H1 (cell line): ENCODE measurements at regions not wholly inside any gene's neighbourhood (a gene's known extent, or its start where the extent isn't known, plus 50 kb on each side); places are given as distances from the start of the nearest gene placed in this dataset.
A peak's percentile ranks its signal among the peaks of the same experiment; 100 is the strongest.

Source experiments
- CTCF ChIA-PET: fragments of 300-600 bp; sonication (Branson Sonifier 250); formaldehyde crosslinking; loops from one replicate; lab custom pipeline; 2021; ENCODE audit not compliant: partially characterized antibody; lab: Charles Lee
- POLR2A ChIA-PET: fragments of 300-600 bp; sonication (Branson Sonifier 250); formaldehyde crosslinking; loops from one replicate; lab custom pipeline; 2021; ENCODE audit warnings: inconsistent platforms; ENCODE audit not compliant: partially characterized antibody; lab: Charles Lee
- DNase-seq, 2 experiments: peaks; one replicate each; pipeline versions ENCODE4 v3.0.0 to v3.0.0-alpha.2; 2010 to 2022; ENCODE audit warnings: low spot score in 2 of 2, low read depth in 1 of 2, mixed read lengths in 1 of 2
- FAIRE-seq: peaks from 2 replicates; lab custom pipeline; 2011; peaks lifted over from hg19 to GRCh38; lab: Jason Lieb, UNC
- H2AFZ ChIP-seq: 2 replicates; pipeline ENCODE4 v1.8.1; 2012; ENCODE audit warnings: low read length, inconsistent platforms
- H2AK5ac ChIP-seq: 2 replicates; pipeline ENCODE4 v1.6.1; 2013; ENCODE audit warnings: low read depth, low read length
- H2BK120ac ChIP-seq: replicated peaks from 2 replicates; pipeline ENCODE3; 2013; ENCODE audit warnings: low read depth, low read length, inconsistent platforms
- H2BK12ac ChIP-seq: 2 replicates; pipeline ENCODE4 v1.6.1; 2013; ENCODE audit warnings: low read depth, low read length
- H2BK15ac ChIP-seq: 2 replicates; pipeline ENCODE4 v1.6.1; 2013; ENCODE audit warnings: low read length
- H2BK20ac ChIP-seq: 2 replicates; pipeline ENCODE4 v1.6.1; 2013; ENCODE audit warnings: low read length
- H2BK5ac ChIP-seq: 2 replicates; pipeline ENCODE4 v1.6.1; 2013; ENCODE audit warnings: low read depth, low read length
- H3K14ac ChIP-seq: 2 replicates; pipeline ENCODE4 v1.6.1; 2013; ENCODE audit warnings: inconsistent platforms; ENCODE audit not compliant: insufficient read length
- H3K18ac ChIP-seq: 2 replicates; pipeline ENCODE4 v1.6.1; 2013; ENCODE audit warnings: low read length; ENCODE audit errors: extremely low read depth
- H3K23ac ChIP-seq: 2 replicates; pipeline ENCODE4 v1.6.1; 2013; ENCODE audit warnings: inconsistent platforms; ENCODE audit not compliant: insufficient read length
- H3K23me2 ChIP-seq: 2 replicates; pipeline ENCODE4 v1.6.1; 2013; ENCODE audit warnings: low read depth, low read length
- H3K27ac ChIP-seq: 2 replicates; pipeline ENCODE4 v1.6.1; 2011; ENCODE audit warnings: low read depth, low read length, inconsistent platforms
- H3K27me3 ChIP-seq, 4 experiments: replicated peaks in 1 of 4; 1 replicate in 1 of 4; 2 replicates in 3 of 4; pipeline versions ENCODE4 v1.6.1 to v1.8.1; 2011 to 2013; ENCODE audit warnings: low read length in 3 of 4, mild to moderate bottlenecking in 3 of 4, inconsistent platforms in 2 of 4, mixed read lengths in 2 of 4, moderate library complexity in 1 of 4; ENCODE audit not compliant: control insufficient read depth in 3 of 4, insufficient read depth in 3 of 4; ENCODE audit errors: extremely low read depth in 1 of 4
- H3K36me3 ChIP-seq, 4 experiments: 2 replicates each; pipeline versions ENCODE4 v1.6.1 to v1.8.1; 2011 to 2013; ENCODE audit warnings: mild to moderate bottlenecking in 4 of 4, low read length in 3 of 4, moderate library complexity in 2 of 4, control low read depth in 1 of 4, inconsistent platforms in 1 of 4; ENCODE audit not compliant: insufficient read depth in 4 of 4, control insufficient read depth in 2 of 4
- H3K4ac ChIP-seq: replicated peaks from 2 replicates; pipeline ENCODE3; 2013; ENCODE audit warnings: low read length, low read depth, mixed read lengths, inconsistent platforms; ENCODE audit not compliant: insufficient read length
- H3K4me1 ChIP-seq, 4 experiments: replicated peaks in 1 of 4; 1 replicate in 1 of 4; 2 replicates in 3 of 4; pipeline versions ENCODE4 v1.6.1 to v1.8.1; 2011 to 2013; ENCODE audit warnings: low read length in 3 of 4, inconsistent platforms in 2 of 4, mixed read lengths in 1 of 4; ENCODE audit not compliant: insufficient read depth in 4 of 4, control insufficient read depth in 3 of 4
- H3K4me2 ChIP-seq, 2 experiments: 2 replicates each; pipeline versions ENCODE4 v1.6.1 to v1.8.1; 2011 to 2013; ENCODE audit warnings: low read depth in 2 of 2, low read length in 2 of 2, control low read depth in 1 of 2, inconsistent platforms in 1 of 2, mild to moderate bottlenecking in 1 of 2; ENCODE audit not compliant: insufficient read depth in 1 of 2
- H3K4me3 ChIP-seq, 4 experiments: fragments of 200-600, 300-600 bp in 1 of 4; sonication (generic), shearing (Covaris generic), sonication (Bioruptor Twin) in 1 of 4; 2 replicates each; pipeline versions ENCODE4 v1.5.1 to v1.8.1; 2011 to 2016; ENCODE audit warnings: low read length in 4 of 4, low read depth in 3 of 4, control low read depth in 2 of 4, inconsistent platforms in 2 of 4, mild to moderate bottlenecking in 2 of 4, mixed read lengths in 1 of 4, moderate library complexity in 1 of 4; ENCODE audit not compliant: insufficient read depth in 2 of 4; ENCODE audit errors: extremely low read depth in 1 of 4
- H3K56ac ChIP-seq: replicated peaks from 2 replicates; pipeline ENCODE3; 2013; ENCODE audit warnings: low read depth, mild to moderate bottlenecking, mixed read lengths, low read length, inconsistent platforms; ENCODE audit not compliant: insufficient read length
- H3K79me1 ChIP-seq: 2 replicates; pipeline ENCODE4 v1.6.1; 2013; ENCODE audit warnings: low read depth, low read length, control low read depth
- H3K79me2 ChIP-seq, 2 experiments: 2 replicates each; pipeline versions ENCODE4 v1.6.1 to v1.8.1; 2012 to 2013; ENCODE audit warnings: low read length in 2 of 2, mild to moderate bottlenecking in 2 of 2, inconsistent platforms in 1 of 2; ENCODE audit not compliant: insufficient read depth in 2 of 2, control insufficient read depth in 1 of 2
- H3K9ac ChIP-seq, 4 experiments: replicated peaks in 1 of 4; 1 replicate in 1 of 4; 2 replicates in 3 of 4; pipeline versions ENCODE4 v1.6.1 to v1.8.1; 2011 to 2013; ENCODE audit warnings: low read depth in 3 of 4, low read length in 3 of 4, control low read depth in 2 of 4, mild to moderate bottlenecking in 2 of 4, moderate library complexity in 2 of 4, inconsistent platforms in 1 of 4; ENCODE audit errors: extremely low read depth in 1 of 4
- H3K9me3 ChIP-seq, 2 experiments: 2 replicates each; pipeline versions ENCODE4 v1.6.1 to v1.8.1; 2012 to 2013; ENCODE audit warnings: mild to moderate bottlenecking in 2 of 2, moderate library complexity in 2 of 2, control low read depth in 1 of 2, inconsistent platforms in 1 of 2, low read depth in 1 of 2, low read length in 1 of 2, mixed read lengths in 1 of 2; ENCODE audit not compliant: insufficient read depth in 2 of 2
- H4K20me1 ChIP-seq, 2 experiments: replicated peaks in 1 of 2; 2 replicates each; pipeline versions ENCODE3 to v1.8.1; 2011 to 2013; ENCODE audit warnings: inconsistent platforms in 2 of 2, low read length in 2 of 2, mild to moderate bottlenecking in 1 of 2; ENCODE audit not compliant: insufficient read depth in 2 of 2, control insufficient read depth in 1 of 2
- H4K5ac ChIP-seq: 2 replicates; pipeline ENCODE4 v1.6.1; 2013; ENCODE audit warnings: low read length, low read depth, mixed read lengths, inconsistent platforms; ENCODE audit not compliant: insufficient read length
- H4K8ac ChIP-seq: 2 replicates; pipeline ENCODE4 v1.8.0; 2013; ENCODE audit warnings: mild to moderate bottlenecking, moderate library complexity, low read length, inconsistent platforms; ENCODE audit not compliant: insufficient read depth; ENCODE audit errors: extremely low read depth
- H4K91ac ChIP-seq: replicated peaks from 2 replicates; pipeline ENCODE3; 2013; ENCODE audit warnings: low read length, mixed read lengths, inconsistent platforms; ENCODE audit not compliant: insufficient read length
- E2F6 ChIP-seq: IDR thresholded peaks from 2 replicates; pipeline ENCODE4 v1.6.1; 2012; ENCODE audit warnings: inconsistent platforms
- RAD21 ChIP-seq, 2 experiments: IDR thresholded peaks in 1 of 2; conservative IDR thresholded peaks in 1 of 2; 2 replicates each; pipeline ENCODE4 v1.6.1; 2011; ENCODE audit warnings: low read depth in 2 of 2, low read length in 2 of 2, improper control_type of control experiment in 1 of 2, inconsistent platforms in 1 of 2, mild to moderate bottlenecking in 1 of 2, moderate library complexity in 1 of 2
- SAP30 ChIP-seq: fragments of 300-600 bp; sonication (generic); IDR thresholded peaks from 2 replicates; pipeline ENCODE4 v1.7.1; 2012; ENCODE audit warnings: low read length, moderate library complexity, mild to moderate bottlenecking, inconsistent platforms; ENCODE audit not compliant: insufficient read depth, insufficient replicate concordance
- TEAD4 ChIP-seq: IDR thresholded peaks from 2 replicates; pipeline ENCODE4 v1.6.1; 2012; ENCODE audit warnings: low read depth, low read length, inconsistent platforms, mixed read lengths
- WGBS, 2 experiments: shearing (Covaris generic) in 1 of 2; methylation state at CpG; one replicate each; pipeline versions ENCODE4 v1.1.6 to v1.1.7; 2013 to 2015; ENCODE audit warnings: low lambda C conversion rate in 2 of 2, mixed read lengths in 2 of 2, inconsistent platforms in 1 of 2, low coverage in 1 of 2, missing lambda C conversion rate in 1 of 2; ENCODE audit not compliant: insufficient replicate concordance in 2 of 2, insufficient coverage in 1 of 2, insufficient read length in 1 of 2; ENCODE audit errors: extremely low coverage in 1 of 2, missing lambda C conversion rate in 1 of 2; 5-methylcytosine and 5-hydroxymethylcytosine counted together

GRCh38 chr6:85081102-85081501 is 316.7 kb upstream of the TBX18 start:
- no peak overlapping the region for H3K56ac ChIP-seq
- no peaks in the 10 kb centered on the region for H3K9me3 ChIP-seq
- no peaks in the 10 kb centered on the region for H3K79me1 ChIP-seq
- H3K4me2 ChIP-seq = no peak overlapping the region
- no peaks in the 10 kb centered on the region for H3K36me3 ChIP-seq
- H3K14ac ChIP-seq = no peak overlapping the region
- ChIA-PET CTCF (interaction anchor here (1.2 to 1.3 kb wide), 2 partner anchors 20 to 48 kb away, joined by 3 to 4 read pairs; no protein-coding TSS in a partner anchor), POLR2A (no interaction called here)
- FAIRE-seq (no peak), DNase-seq (no peak)
- H2BK120ac ChIP-seq = no peak overlapping the region
- no peak overlapping the region for H2BK20ac ChIP-seq
- H4K20me1 ChIP-seq = no peaks in the 10 kb centered on the region
- H3K79me2 ChIP-seq = no peaks in the 10 kb centered on the region
- no peak overlapping the region for H3K27ac ChIP-seq
- H4K5ac ChIP-seq = no peak overlapping the region
- no peak overlapping the region for H2BK5ac ChIP-seq
- H2BK15ac ChIP-seq = no peak overlapping the region
- no peak overlapping the region for H3K18ac ChIP-seq
- 0 out of 2 replicates have a peak overlapping the region, but pooled peaks have one; percentile 58 for H2AFZ ChIP-seq
- H3K4ac ChIP-seq = no peak overlapping the region
- H2BK12ac ChIP-seq = no peak overlapping the region
- H3K23me2 ChIP-seq = no peaks in the 10 kb centered on the region
- H4K8ac ChIP-seq = no peak overlapping the region
- H3K23ac ChIP-seq = no peak overlapping the region
- H3K27me3 ChIP-seq = no peaks in the 10 kb centered on the region
- no peak overlapping the region for H4K91ac ChIP-seq
- no peak overlapping the region for H3K9ac ChIP-seq
- no peak for TF ChIP-seq SAP30
- no peak for TF ChIP-seq E2F6
- no peak for TF ChIP-seq RAD21 (IDR thresholded peaks at IDR 0.05 in 1 of 2, conservative IDR thresholded peaks at IDR 0.05 in 1 of 2; ENCODE audit: low read depth in 2 of 2, low read length in 2 of 2)
- TF ChIP-seq TEAD4 = no peak
- TF ChIP-seq, all 59 proteins: peak for 0
- H3K4me3 ChIP-seq = no peak overlapping the region
- H2AK5ac ChIP-seq = no peak overlapping the region
- no peaks in the 10 kb centered on the region for H3K4me1 ChIP-seq
- WGBS, 2 experiments = 84% methylated on average over 1 of the region's 1 CpG; no CpG with 5 or more reads in 1 of the 2 experiments
